KMS-11 (cell line): ENCODE measurements at regions not wholly inside any gene's neighbourhood (a gene's known extent, or its start where the extent isn't known, plus 50 kb on each side); places are given as distances from the start of the nearest gene placed in this dataset.

Experiments
- H2AFZ ChIP-seq: fragments of 200-600 bp; sonication (generic); 2 replicates; pipeline ENCODE4 v1.6.1; 2016; ENCODE audit warnings: antibody characterized with exemption, mixed run types, low read depth
- H3K27ac ChIP-seq: fragments of 200-600 bp; sonication (generic); 2 replicates; pipeline ENCODE4 v1.6.1; 2016; ENCODE audit warnings: mild to moderate bottlenecking, mixed run types
- H3K27me3 ChIP-seq: fragments of 200-600 bp; sonication (generic); 2 replicates; pipeline ENCODE4 v1.6.1; 2017; ENCODE audit warnings: mild to moderate bottlenecking, low read depth, mixed run types, moderate library complexity; ENCODE audit not compliant: insufficient read depth
- H3K36me3 ChIP-seq: fragments of 200-600 bp; sonication (generic); 2 replicates; pipeline ENCODE4 v1.6.1; 2017; ENCODE audit warnings: mild to moderate bottlenecking, mixed run types; ENCODE audit not compliant: insufficient read depth
- H3K4me1 ChIP-seq: fragments of 200-600 bp; sonication (generic); 2 replicates; pipeline ENCODE4 v1.6.1; 2016; ENCODE audit warnings: mild to moderate bottlenecking, low read depth, mixed run types; ENCODE audit not compliant: poor library complexity, severe bottlenecking
- H3K4me2 ChIP-seq: fragments of 200-600 bp; sonication (generic); 2 replicates; pipeline ENCODE4 v1.7.0; 2016; ENCODE audit warnings: mild to moderate bottlenecking, mixed run types
- H3K4me3 ChIP-seq: fragments of 200-600 bp; sonication (generic); IDR thresholded peaks from 2 replicates; pipeline ENCODE4 v1.6.1; 2017; ENCODE audit warnings: low read depth, low read length, mixed read lengths; ENCODE audit not compliant: insufficient read depth
- H3K79me2 ChIP-seq: fragments of 200-600 bp; sonication (generic); 2 replicates; pipeline ENCODE4 v1.6.1; 2016; ENCODE audit warnings: low read depth, mixed run types; ENCODE audit not compliant: insufficient read depth
- H3K9ac ChIP-seq: fragments of 200-600 bp; sonication (generic); 2 replicates; pipeline ENCODE4 v1.6.1; 2016; ENCODE audit warnings: mild to moderate bottlenecking, mixed run types
- H4K20me1 ChIP-seq: fragments of 200-600 bp; sonication (generic); 2 replicates; pipeline ENCODE4 v1.6.1; 2016; ENCODE audit warnings: mild to moderate bottlenecking, mixed run types; ENCODE audit not compliant: insufficient read depth
- TF ChIP-seq, protein P1 (sequence below): fragments of 200-600 bp; sonication (generic); conservative IDR thresholded peaks from 2 replicates; pipeline ENCODE4 v1.6.1; 2017; ENCODE audit warnings: low read depth, mild to moderate bottlenecking, antibody characterized with exemption, low read length, moderate library complexity, mixed read lengths

DNA sequence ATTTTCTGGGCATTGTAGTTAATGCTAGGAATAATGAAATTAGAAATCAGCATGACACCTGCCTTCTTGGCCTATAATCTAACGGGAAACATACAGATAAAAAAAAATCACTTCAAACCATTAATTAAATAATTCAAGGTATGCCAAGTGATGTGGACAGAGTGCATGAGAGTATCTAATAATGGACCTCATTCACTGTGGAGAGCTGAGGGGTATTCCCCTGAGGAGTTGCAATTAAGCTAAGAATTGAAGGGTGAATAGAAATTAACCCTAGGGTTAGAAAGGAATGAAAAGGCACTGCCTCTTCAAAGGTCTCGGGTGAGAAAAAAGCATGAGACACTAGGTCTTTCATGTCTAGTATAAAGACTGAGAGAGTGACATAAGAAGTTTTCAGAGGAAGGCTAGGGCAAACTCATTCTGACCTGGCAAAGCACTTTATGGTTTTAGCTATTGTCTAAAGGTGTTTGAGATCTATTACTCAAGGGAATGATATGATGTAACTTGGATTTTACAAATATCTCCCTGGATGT is 466.1 kb downstream of the KCNT2 start:
- no peak overlapping the region for H3K9ac ChIP-seq
- no peaks in the 10 kb centered on the region for H3K27me3 ChIP-seq
- H3K36me3 ChIP-seq, result no peaks in the 10 kb centered on the region
- no peak overlapping the region for H2AFZ ChIP-seq
- no peak overlapping the region for H3K4me3 ChIP-seq
- H3K27ac ChIP-seq, result no peak overlapping the region
- H3K4me1 ChIP-seq, result no peaks in the 10 kb centered on the region
- no peaks in the 10 kb centered on the region for H3K79me2 ChIP-seq
- TF ChIP-seq, protein P1, sequence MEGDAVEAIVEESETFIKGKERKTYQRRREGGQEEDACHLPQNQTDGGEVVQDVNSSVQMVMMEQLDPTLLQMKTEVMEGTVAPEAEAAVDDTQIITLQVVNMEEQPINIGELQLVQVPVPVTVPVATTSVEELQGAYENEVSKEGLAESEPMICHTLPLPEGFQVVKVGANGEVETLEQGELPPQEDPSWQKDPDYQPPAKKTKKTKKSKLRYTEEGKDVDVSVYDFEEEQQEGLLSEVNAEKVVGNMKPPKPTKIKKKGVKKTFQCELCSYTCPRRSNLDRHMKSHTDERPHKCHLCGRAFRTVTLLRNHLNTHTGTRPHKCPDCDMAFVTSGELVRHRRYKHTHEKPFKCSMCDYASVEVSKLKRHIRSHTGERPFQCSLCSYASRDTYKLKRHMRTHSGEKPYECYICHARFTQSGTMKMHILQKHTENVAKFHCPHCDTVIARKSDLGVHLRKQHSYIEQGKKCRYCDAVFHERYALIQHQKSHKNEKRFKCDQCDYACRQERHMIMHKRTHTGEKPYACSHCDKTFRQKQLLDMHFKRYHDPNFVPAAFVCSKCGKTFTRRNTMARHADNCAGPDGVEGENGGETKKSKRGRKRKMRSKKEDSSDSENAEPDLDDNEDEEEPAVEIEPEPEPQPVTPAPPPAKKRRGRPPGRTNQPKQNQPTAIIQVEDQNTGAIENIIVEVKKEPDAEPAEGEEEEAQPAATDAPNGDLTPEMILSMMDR, result no peak
- no peaks in the 10 kb centered on the region for H4K20me1 ChIP-seq
- no peak overlapping the region for H3K4me2 ChIP-seq

DNA sequence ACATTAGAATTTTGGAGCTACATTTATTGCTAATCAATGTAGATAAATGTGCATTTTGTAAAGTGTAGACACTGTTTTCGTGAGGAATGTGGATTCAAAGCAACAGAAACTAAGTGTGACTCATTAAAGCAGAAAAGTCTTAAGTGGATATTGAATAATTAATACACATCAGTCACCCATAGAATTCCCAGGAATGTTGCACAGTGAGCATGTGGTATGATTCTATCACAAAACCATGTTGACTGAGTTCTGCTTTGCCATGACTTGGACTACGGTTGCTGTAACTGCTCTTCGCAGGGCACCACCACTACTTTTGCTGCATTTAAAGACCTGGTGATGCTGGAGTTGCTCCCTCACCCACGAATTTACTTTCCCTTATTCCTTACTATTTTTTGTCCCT is 471.8 kb downstream of the KCNT2 start:
- no peaks in the 10 kb centered on the region for H4K20me1 ChIP-seq
- H3K36me3 ChIP-seq, result no peaks in the 10 kb centered on the region
- TF ChIP-seq, protein P1, result no peak

GRCh38 chr1:196131691-196132090 is 476.5 kb downstream of the KCNT2 start:
- no peak overlapping the region for H3K27ac ChIP-seq
- H3K79me2 ChIP-seq, result no peaks in the 10 kb centered on the region
- H3K27me3 ChIP-seq, result no peaks in the 10 kb centered on the region
- H3K36me3 ChIP-seq, result no peaks in the 10 kb centered on the region
- no peak overlapping the region for H3K9ac ChIP-seq
- H4K20me1 ChIP-seq, result no peaks in the 10 kb centered on the region
- H3K4me2 ChIP-seq, result no peak overlapping the region
- H3K4me3 ChIP-seq, result no peak overlapping the region
- no peaks in the 10 kb centered on the region for H3K4me1 ChIP-seq
- no peak overlapping the region for H2AFZ ChIP-seq
- TF ChIP-seq, protein P1, result no peak

More for the DNA sequence above, 471.8 kb downstream of the KCNT2 start:
- Histone ChIP-seq H3K4me3 (no peak overlapping the region), H3K9ac (no peak overlapping the region), H3K27ac (no peak overlapping the region), H3K79me2 (no peaks in the 10 kb centered on the region), H3K4me2 (no peak overlapping the region), H3K27me3 (no peaks in the 10 kb centered on the region), H2AFZ (no peak overlapping the region), H3K4me1 (no peaks in the 10 kb centered on the region)

DNA sequence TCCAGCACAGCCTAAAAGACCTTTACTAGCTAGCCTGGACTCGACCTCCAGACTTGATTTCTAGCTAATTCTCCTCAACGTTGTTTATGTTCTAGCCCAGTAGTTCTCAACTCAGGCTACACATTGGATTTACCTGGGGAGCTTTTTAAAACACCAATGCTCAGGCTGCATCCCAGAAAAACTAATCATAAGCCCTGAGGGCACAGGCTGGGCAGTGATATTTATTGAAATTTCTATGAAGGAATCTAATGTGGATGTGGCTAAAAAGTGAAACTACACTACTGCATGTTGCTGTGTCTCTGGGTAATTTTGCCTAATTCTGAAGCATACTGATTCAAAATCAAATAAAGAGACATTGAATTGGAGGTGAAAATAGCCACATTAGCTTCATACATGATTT is 479.4 kb downstream of the KCNT2 start:
- TF ChIP-seq, protein P1, result no peak
- H3K27ac ChIP-seq, result no peak overlapping the region
- H3K36me3 ChIP-seq, result no peaks in the 10 kb centered on the region
- no peak overlapping the region for H2AFZ ChIP-seq
- no peaks in the 10 kb centered on the region for H3K4me1 ChIP-seq
- no peaks in the 10 kb centered on the region for H4K20me1 ChIP-seq
- H3K27me3 ChIP-seq, result no peaks in the 10 kb centered on the region
- H3K9ac ChIP-seq, result no peak overlapping the region
- no peak overlapping the region for H3K4me2 ChIP-seq
- no peaks in the 10 kb centered on the region for H3K79me2 ChIP-seq
- no peak overlapping the region for H3K4me3 ChIP-seq
